NCI-H146 treated with DMSO at 0.1 percent for 48 hours (cell line): ENCODE measurements at regions not wholly inside any gene's neighbourhood (a gene's known extent, or its start where the extent isn't known, plus 50 kb on each side); places are given as distances from the start of the nearest gene placed in this dataset.
A peak's percentile ranks its signal among the peaks of the same experiment; 100 is the strongest.

ENCODE experiments used
- DNase-seq: peaks from one replicate; lab custom pipeline; 2025; ENCODE audit not compliant: unreplicated experiment; lab: John Stamatoyannopoulos, UW

GRCh38 chrX:116226665-116227484, 56.3 kb downstream of the AGTR2 start:
- DNase-seq = no peak

GRCh38 chrX:116230130-116230898, 59.8 kb downstream of the AGTR2 start:
- no peak for DNase-seq

- no peak for DNase-seq
These were observed 62.3 kb downstream of the AGTR2 start for GRCh38 chrX:116232833-116233232.

DNA sequence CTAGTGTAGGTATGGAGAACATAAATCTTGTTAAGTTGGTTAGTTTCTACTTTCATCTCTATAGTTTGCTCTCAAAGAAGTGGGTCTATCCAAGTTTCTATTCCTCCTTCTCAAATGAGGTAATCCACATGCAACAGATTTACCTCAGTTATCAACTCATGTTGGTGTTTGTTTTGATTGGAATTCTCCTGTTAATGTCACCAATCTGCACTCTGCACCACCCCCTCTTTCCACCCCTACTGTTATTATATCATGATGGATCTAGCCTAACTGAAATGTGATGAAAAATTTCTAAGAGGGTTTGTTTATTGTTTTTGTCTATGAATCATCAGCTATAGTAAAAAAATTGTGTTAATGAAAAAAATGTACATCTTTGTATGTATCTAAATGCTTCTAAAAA, 66.1 kb downstream of the AGTR2 start:
- DNase-seq = no peak

GRCh38 chrX:116238093-116238492, 67.5 kb downstream of the AGTR2 start:
- DNase-seq = no peak

- DNase-seq = no peak
These were observed 68.2 kb downstream of the AGTR2 start for GRCh38 chrX:116238567-116239255.

- DNase-seq = peak; percentile 4
These were observed 69.6 kb downstream of the AGTR2 start for GRCh38 chrX:116239944-116240840.

- no peak for DNase-seq
These were observed 70.5 kb downstream of the AGTR2 start for GRCh38 chrX:116241001-116241400.

DNA sequence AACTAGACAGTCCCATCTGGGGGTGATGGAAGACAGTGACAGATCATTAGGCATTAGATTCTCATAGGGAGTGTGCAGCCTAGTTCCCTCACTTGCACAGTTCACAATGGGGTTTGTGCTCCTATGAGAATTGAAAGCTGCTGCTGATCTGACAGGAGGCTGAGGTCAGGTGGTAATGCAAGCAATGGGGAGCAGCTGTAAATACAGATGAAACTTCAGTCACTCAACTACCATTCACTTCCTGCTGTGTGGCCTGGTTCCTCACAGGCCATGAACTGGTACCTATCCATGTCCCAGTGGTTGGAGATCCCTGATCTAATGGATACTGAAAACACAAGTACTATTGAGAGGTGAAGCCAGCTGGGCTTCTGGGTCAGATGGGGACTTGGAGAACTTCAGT, 72.5 kb downstream of the AGTR2 start:
- no peak for DNase-seq

GRCh38 chrX:116246261-116246660, 75.7 kb downstream of the AGTR2 start:
- no peak for DNase-seq

DNA sequence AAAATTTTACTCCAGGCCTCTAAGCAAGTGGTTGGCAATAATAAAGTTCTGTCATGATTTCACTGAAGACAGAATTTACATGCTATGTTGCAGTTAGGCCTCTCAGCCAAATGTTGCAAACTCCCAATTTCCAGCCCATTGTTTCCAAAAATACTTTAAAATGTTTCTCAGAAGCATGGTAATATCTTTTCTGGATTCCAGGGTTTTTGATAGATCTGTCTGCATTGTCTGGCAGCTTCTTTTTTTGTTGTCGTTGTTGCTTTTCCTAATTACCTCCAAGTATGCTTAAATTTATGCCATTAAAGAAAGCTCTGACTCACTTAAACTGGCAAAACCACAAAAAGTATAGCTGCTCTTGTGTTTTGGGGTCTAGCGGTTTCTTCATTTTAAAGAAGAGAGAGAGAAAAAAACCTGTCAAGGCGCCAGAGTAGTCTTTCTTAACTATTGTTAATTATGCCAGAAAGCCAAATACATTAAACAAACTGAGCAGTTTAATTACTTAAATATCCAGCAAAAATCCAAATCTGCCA, 97.0 kb downstream of the AGTR2 start:
- DNase-seq = no peak

DNA sequence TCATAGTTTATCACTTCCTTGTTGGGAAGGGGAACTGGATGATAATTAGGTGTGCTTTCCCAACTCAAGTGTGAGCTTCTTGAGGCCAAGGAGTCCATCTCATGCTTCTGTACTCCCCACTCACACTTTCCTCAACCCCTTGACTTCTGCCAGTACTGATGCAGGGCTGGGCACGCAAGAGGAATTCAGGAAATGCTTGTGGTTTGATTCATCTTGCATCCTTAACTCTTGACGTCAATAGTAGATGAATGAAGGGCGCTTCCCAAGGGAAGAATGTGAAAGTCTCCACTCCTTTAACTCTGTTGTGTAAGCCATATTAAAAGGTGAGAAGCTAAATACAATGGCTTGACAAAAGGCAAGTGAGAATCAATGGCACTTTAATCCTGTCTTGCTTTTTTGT, 101.8 kb downstream of the AGTR2 start:
- DNase-seq = no peak

- no peak for DNase-seq
These were observed 102.3 kb downstream of the AGTR2 start for GRCh38 chrX:116272861-116273260.

DNA sequence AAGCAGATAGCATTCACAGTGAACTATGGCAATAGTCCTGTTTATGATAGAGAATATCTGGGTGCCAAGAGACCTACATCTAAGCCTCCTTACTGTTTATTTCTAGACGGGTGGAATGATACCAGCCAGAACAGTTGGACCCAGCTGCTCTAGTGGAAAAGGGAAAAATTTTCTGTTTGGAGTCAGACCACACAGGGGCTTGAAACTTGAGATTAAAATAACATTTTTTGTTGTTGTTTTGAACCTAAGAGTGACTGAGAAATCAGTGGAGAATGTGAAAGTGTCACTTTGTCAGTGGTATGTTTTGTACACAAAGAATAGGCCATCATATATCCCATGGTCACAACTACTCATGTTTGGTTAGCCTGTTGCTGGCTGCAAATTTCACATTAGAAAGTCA, 105.7 kb downstream of the AGTR2 start:
- DNase-seq = no peak

- DNase-seq = no peak
These were observed 107.0 kb downstream of the AGTR2 start for GRCh38 chrX:116277351-116278225.

DNA sequence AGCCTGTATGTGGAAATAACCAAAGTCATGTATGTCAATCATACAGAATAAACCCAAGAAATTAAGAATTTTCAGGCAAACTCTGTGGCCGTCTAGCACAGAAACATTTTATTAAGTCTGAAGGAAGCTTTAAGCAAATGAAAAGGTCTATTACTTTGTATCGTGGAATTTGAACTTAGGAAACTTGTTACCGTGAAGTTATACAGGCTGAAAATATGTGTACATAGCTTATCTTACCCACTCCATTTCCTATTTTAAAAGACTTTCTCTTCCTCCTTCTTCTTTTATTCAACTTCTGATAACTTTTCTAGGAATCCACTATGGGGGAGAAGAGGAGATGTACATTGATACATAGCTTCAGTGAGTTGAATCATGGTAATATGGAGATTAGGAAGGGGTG, 108.3 kb downstream of the AGTR2 start:
- DNase-seq = no peak

- DNase-seq = no peak
These were observed 110.6 kb downstream of the AGTR2 start for GRCh38 chrX:116281106-116281505.

DNA sequence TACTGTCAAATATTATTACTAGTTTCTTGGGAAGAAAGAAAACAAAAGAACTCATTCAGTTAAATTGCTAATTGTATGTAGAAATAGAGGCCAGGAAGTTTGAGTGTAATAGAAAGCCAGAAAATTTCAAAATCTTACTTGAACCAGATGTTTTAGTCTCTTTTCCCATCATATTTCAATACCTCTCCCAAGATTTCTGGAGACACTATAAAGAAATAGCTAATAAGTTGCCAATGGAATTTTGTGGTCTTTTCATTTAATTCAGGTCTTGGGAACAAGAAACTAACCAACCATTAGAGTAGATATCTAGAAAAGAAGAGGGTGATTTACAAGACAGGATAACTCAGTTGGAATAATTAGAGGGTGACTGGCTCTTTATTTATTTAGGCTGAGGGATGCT, 112.2 kb downstream of the AGTR2 start:
- DNase-seq = no peak

DNA sequence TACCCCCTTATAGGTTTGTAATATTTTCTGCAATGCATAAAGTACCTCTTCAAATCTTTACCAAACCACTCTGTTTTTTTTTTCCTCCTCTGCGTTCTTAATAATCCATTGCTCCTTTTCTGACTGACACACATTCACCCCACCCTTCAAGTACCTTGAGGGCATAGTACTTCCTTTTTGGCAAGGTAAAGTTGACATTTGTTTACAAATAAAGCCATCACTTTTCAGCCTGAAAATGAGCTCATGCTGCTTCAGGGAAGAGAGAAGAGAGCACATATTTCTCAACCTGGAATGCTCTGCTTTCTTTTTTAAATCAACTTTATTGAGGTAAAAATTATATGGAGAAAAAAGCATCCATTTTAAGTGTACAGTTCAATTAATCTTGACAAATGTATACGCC, 113.9 kb downstream of the AGTR2 start:
- no peak for DNase-seq

GRCh38 chrX:116285501-116285900, 115.0 kb downstream of the AGTR2 start:
- DNase-seq = no peak
